CD4-positive, alpha-beta T cell treated with Interleukin-15 for 4 hours (primary cell): ENCODE measurements at regions not wholly inside any gene's neighbourhood (a gene's known extent, or its start where the extent isn't known, plus 50 kb on each side); places are given as distances from the start of the nearest gene placed in this dataset.

Experiments used
- DNase-seq: peaks from one replicate; pipeline ENCODE4 v3.0.0-alpha.2; 2020; ENCODE audit warnings: low spot score

GRCh38 chr21:43317254-43317748 lies 109.6 kb downstream of the SIK1 start:
- DNase-seq = no peak

- no peak for DNase-seq
Observed at GRCh38 chr21:43316156-43316845, 110.6 kb downstream of the SIK1 start.

GRCh38 chr21:43315244-43316137 lies 111.4 kb downstream of the SIK1 start:
- no peak for DNase-seq

- no peak for DNase-seq
Observed at GRCh38 chr21:43313939-43314405, 113.0 kb downstream of the SIK1 start.

GRCh38 chr21:43313221-43313938 lies 113.6 kb downstream of the SIK1 start:
- no peak for DNase-seq

- no peak for DNase-seq
Observed at GRCh38 chr21:43312751-43313169, 114.2 kb downstream of the SIK1 start.

- DNase-seq = no peak
Observed at GRCh38 chr21:43312011-43312410, 114.9 kb downstream of the SIK1 start.

GRCh38 chr21:43311301-43311817 lies 115.6 kb downstream of the SIK1 start:
- DNase-seq = no peak

- no peak for DNase-seq
Observed at GRCh38 chr21:43308815-43309283, 118.1 kb downstream of the SIK1 start.

- DNase-seq = no peak
Observed at GRCh38 chr21:43308101-43308814, 118.7 kb downstream of the SIK1 start.

GRCh38 chr21:43307677-43308070 lies 119.3 kb downstream of the SIK1 start:
- DNase-seq = no peak

- DNase-seq = no peak
Observed at GRCh38 chr21:43306911-43307676, 119.8 kb downstream of the SIK1 start.

- DNase-seq = no peak
Observed at GRCh38 chr21:43306391-43306790, 120.5 kb downstream of the SIK1 start.

GRCh38 chr21:43305811-43306311 lies 121.1 kb downstream of the SIK1 start:
- DNase-seq = no peak

- DNase-seq = no peak
Observed at GRCh38 chr21:43305336-43305665, 121.6 kb downstream of the SIK1 start.

- no peak for DNase-seq
Observed at GRCh38 chr21:43304621-43305335, 122.2 kb downstream of the SIK1 start.

- DNase-seq = no peak
Observed at GRCh38 chr21:43304206-43304605, 122.7 kb downstream of the SIK1 start.

GRCh38 chr21:43303275-43304178 lies 123.4 kb downstream of the SIK1 start:
- DNase-seq = no peak

GRCh38 chr21:43302769-43303168 lies 124.2 kb downstream of the SIK1 start:
- DNase-seq = no peak
